Motor neuron (in vitro differentiated cells): ENCODE measurements at regions not wholly inside any gene's neighbourhood (a gene's known extent, or its start where the extent isn't known, plus 50 kb on each side); places are given as distances from the start of the nearest gene placed in this dataset.
A peak's percentile ranks its signal among the peaks of the same experiment; 100 is the strongest.
"Not testable (repeated sequence)": the region's sequence is repeated elsewhere in the genome, so short reads cannot be mapped to it uniquely, and the experiment has no call there.

Experiments
- ATAC-seq, 8 experiments: fragments of 200-7000 bp; cut with Tn5 transposase; replicated peaks in 6 of 8; 2 replicates each; pipeline ENCODE4 v1.8.0; 2021; ENCODE audit warnings: mild to moderate bottlenecking in 8 of 8, moderate library complexity in 8 of 8
- H3K27ac ChIP-seq, 2 donors: fragments of 250-450 bp; sonication (Bioruptor Pico); 2 replicates each; pipeline ENCODE4 v1.9.0; 2021; ENCODE audit warnings: antibody characterized with exemption in 2 of 2, mild to moderate bottlenecking in 2 of 2, moderate library complexity in 1 of 2
- H3K4me1 ChIP-seq, 2 donors: fragments of 250-450 bp; sonication (Bioruptor Pico); replicated peaks in 1 of 2; 2 replicates each; pipeline ENCODE4 v1.6.1; 2021; ENCODE audit warnings: antibody characterized with exemption in 2 of 2, mild to moderate bottlenecking in 2 of 2, moderate library complexity in 1 of 2
- H3K4me3 ChIP-seq, 5 donors: fragments of 250-450 bp; sonication (Bioruptor Pico); 2 replicates each; pipeline ENCODE4 v1.9.0; 2021; ENCODE audit warnings: antibody characterized with exemption in 5 of 5, mild to moderate bottlenecking in 5 of 5, moderate library complexity in 4 of 5
- WGBS, 10 experiments: fragments of 450-650 bp; shearing (Covaris generic); methylation state at CpG; one replicate each; pipeline ENCODE4 v1.0.0; 2022; 5-methylcytosine and 5-hydroxymethylcytosine counted together
- in situ Hi-C, 9 experiments: fragments of 400-800 bp; cut with MboI; loops; one replicate each; pipeline ENCODE4 v1.15.0; 2021; ENCODE audit warnings: low sequenced_read_pairs in 9 of 9, low pct_unique_long_range_greater_than_20kb in 2 of 9; ENCODE audit not compliant: unreplicated experiment in 9 of 9

- H3K4me3 ChIP-seq, result no peak overlapping the region
- in situ Hi-C loops, result no loop called here
- no peak overlapping the region for H3K27ac ChIP-seq
- peaks cover 3 to 8% of the 10 kb centered on the region in 2 donors for H3K4me1 ChIP-seq
- 56 to 92% (median 79%) methylated on average over 1 to 9 of the region's 9 CpGs; no CpG with 5 or more reads in 1 of the 10 experiments for WGBS, 10 experiments
- ATAC-seq, result no peak
These were observed 75.3 kb downstream of the TMEM167A start for GRCh38 chr5:83001796-83002381.

GRCh38 chr5:83000922-83001321, 76.3 kb downstream of the TMEM167A start:
- no peak overlapping the region for H3K27ac ChIP-seq
- H3K4me1 ChIP-seq, result peaks cover 3 to 8% of the 10 kb centered on the region in 2 donors
- in situ Hi-C loops, result no loop called here
- 0 to 100% (median 78%) methylated on average over 1 of the region's 1 CpG; no CpG with 5 or more reads in 4 of the 10 experiments for WGBS, 10 experiments
- no peak for ATAC-seq
- no peak overlapping the region for H3K4me3 ChIP-seq

- ATAC-seq, result no peak
- no peak overlapping the region for H3K27ac ChIP-seq
- in situ Hi-C loops, result no loop called here
- no peak overlapping the region for H3K4me3 ChIP-seq
- WGBS, 10 experiments, result 39 to 100% (median 82%) methylated on average over 1 to 2 of the region's 2 CpGs; no CpG with 5 or more reads in 1 of the 10 experiments
- H3K4me1 ChIP-seq, result peaks cover 3 to 8% of the 10 kb centered on the region in 2 donors
These were observed 76.8 kb downstream of the TMEM167A start for GRCh38 chr5:83000428-83000827.

GRCh38 chr5:82993416-82993815, 83.8 kb downstream of the TMEM167A start:
- ATAC-seq, result no peak
- Histone ChIP-seq H3K4me1 (no peaks in the 10 kb centered on the region), H3K27ac (no peak overlapping the region), H3K4me3 (no peak overlapping the region)
- in situ Hi-C loops, result no loop called here
- WGBS, 10 experiments, result 14 to 100% (median 80%) methylated on average over 1 of the region's 1 CpG; no CpG with 5 or more reads in 1 of the 10 experiments

GRCh38 chr5:82992646-82993045, 84.5 kb downstream of the TMEM167A start:
- in situ Hi-C loops, result no loop called here
- H3K4me3 ChIP-seq, result no peak overlapping the region
- no peaks in the 10 kb centered on the region for H3K4me1 ChIP-seq
- 0 to 100% (median 57%) methylated on average over 1 to 4 of the region's 4 CpGs for WGBS, 10 experiments
- no peak overlapping the region for H3K27ac ChIP-seq
- ATAC-seq, result no peak

GRCh38 chr5:82991678-82992323, 85.4 kb downstream of the TMEM167A start:
- no peak overlapping the region for H3K4me3 ChIP-seq
- no peaks in the 10 kb centered on the region for H3K4me1 ChIP-seq
- in situ Hi-C loops, result no loop called here
- ATAC-seq, result no peak
- WGBS, 10 experiments, result 42 to 100% (median 82%) methylated on average over 1 to 7 of the region's 8 CpGs
- no peak overlapping the region for H3K27ac ChIP-seq

- H3K4me3 ChIP-seq, result no peak overlapping the region
- H3K27ac ChIP-seq, result no peak overlapping the region
- in situ Hi-C loops, result no loop called here
- H3K4me1 ChIP-seq, result peaks cover 0 to 5% of the 10 kb centered on the region in 2 donors
- ATAC-seq, result no peak
- 67 to 100% (median 90%) methylated on average over 1 to 4 of the region's 4 CpGs; no CpG with 5 or more reads in 2 of the 10 experiments for WGBS, 10 experiments
These were observed 86.1 kb downstream of the TMEM167A start for GRCh38 chr5:82991059-82991458.

GRCh38 chr5:82987188-82987587, 90.0 kb downstream of the TMEM167A start:
- Histone ChIP-seq H3K4me1 (peaks cover 17 to 24% of the 10 kb centered on the region in 2 donors), H3K27ac (no peak overlapping the region), H3K4me3 (no peak overlapping the region)
- WGBS, 10 experiments, result 32 to 100% (median 100%) methylated on average over 1 to 2 of the region's 2 CpGs; no CpG with 5 or more reads in 1 of the 10 experiments
- ATAC-seq, result no peak
- in situ Hi-C loops, result no loop called here

GRCh38 chr5:82986404-82986803, 90.8 kb downstream of the TMEM167A start:
- Histone ChIP-seq H3K4me1 (peaks cover 17 to 24% of the 10 kb centered on the region in 2 donors), H3K27ac (no peak overlapping the region), H3K4me3 (no peak overlapping the region)
- in situ Hi-C loops, result no loop called here
- peak in 5 of 8 experiments; percentile 15 to 77 (median 35) for ATAC-seq

- no peak overlapping the region for H3K27ac ChIP-seq
- in situ Hi-C loops, result no loop called here
- no peak overlapping the region for H3K4me3 ChIP-seq
- WGBS, 10 experiments, result 33 to 82% (median 43%) methylated on average over 1 to 2 of the region's 2 CpGs; no CpG with 5 or more reads in 1 of the 10 experiments
- ATAC-seq, result no peak
- H3K4me1 ChIP-seq, result peaks cover 17 to 24% of the 10 kb centered on the region in 2 donors
These were observed 91.4 kb downstream of the TMEM167A start for GRCh38 chr5:82985763-82986162.

- in situ Hi-C loops, result no loop called here
- peak; percentile 54 to 95 (median 77) for ATAC-seq
- Histone ChIP-seq H3K4me1 (peaks cover 17 to 24% of the 10 kb centered on the region in 2 donors), H3K4me3 (no peak overlapping the region), H3K27ac (no peak overlapping the region)
- 0 to 41% (median 15%) methylated on average over 1 to 10 of the region's 10 CpGs for WGBS, 10 experiments
These were observed 92.1 kb downstream of the TMEM167A start for GRCh38 chr5:82984786-82985735.

GRCh38 chr5:82982846-82983245, 94.3 kb downstream of the TMEM167A start:
- H3K27ac ChIP-seq, result no peak overlapping the region
- 23 to 100% (median 92%) methylated on average over 1 to 2 of the region's 2 CpGs; no CpG with 5 or more reads in 3 of the 10 experiments for WGBS, 10 experiments

GRCh38 chr5:82976887-82977286, 100.3 kb downstream of the TMEM167A start:
- in situ Hi-C loops, ATAC-seq, H3K4me3 ChIP-seq, H3K4me1 ChIP-seq, H3K27ac ChIP-seq: not testable (repeated sequence)

More at GRCh38 chr5:82982846-82983245, 94.3 kb downstream of the TMEM167A start:
- Histone ChIP-seq H3K4me3 (no peak overlapping the region), H3K4me1 (peaks cover 17 to 24% of the 10 kb centered on the region in 2 donors)
- no peak for ATAC-seq
- in situ Hi-C loops, result no loop called here
